NCI-H2081 (cell line): ENCODE measurements at regions not wholly inside any gene's neighbourhood (a gene's known extent, or its start where the extent isn't known, plus 50 kb on each side); places are given as distances from the start of the nearest gene placed in this dataset.

Source experiments
- DNase-seq, 2 experiments: peaks; one replicate each; lab custom pipeline; 2025; lab: John Stamatoyannopoulos, UW

DNA sequence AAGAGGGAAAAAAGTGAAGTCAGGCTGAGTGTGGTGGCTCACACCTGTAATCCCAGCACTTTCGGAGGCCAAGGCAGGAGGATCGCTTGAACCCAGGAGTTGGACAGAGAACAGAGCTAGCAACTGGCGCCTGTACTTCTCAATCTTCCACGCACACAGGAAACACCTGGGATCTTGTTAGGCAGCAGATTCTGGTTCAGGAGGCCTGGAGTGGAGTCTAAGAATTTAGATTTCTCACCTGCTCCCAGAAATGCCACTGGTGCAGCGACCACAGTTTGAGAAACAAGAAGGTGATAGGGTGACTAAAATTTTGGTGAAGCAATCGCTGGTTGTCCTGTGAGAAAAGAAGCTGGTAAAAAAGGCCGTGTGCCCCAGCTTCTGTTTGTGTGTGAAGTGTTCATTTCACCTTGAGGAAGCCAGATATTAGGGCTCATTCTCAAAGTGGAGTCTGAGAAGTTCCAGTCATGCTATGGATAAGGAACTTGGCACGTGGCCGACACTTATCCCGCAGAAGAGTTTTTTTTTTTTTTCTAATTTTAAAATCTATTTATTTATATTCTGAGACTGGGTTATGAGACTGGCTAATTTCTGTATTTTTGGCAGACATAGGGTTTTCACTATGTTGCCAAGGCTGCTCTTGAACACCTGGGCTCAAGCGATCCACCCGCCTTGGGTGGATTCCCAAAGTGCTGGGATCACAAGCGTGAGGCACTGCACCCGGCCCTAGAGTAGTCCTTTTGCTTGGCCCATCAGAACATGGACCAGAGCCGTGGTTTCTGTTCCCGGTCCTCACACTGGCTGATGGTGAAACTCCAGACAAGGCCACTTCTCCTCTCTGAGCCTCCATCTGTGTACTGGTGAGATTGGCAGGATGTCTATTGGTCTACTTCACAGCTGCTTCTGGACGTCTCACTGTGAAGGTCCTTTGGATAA lies 324.6 kb upstream of the PROK2 start:
- DNase-seq, result no peak

DNA sequence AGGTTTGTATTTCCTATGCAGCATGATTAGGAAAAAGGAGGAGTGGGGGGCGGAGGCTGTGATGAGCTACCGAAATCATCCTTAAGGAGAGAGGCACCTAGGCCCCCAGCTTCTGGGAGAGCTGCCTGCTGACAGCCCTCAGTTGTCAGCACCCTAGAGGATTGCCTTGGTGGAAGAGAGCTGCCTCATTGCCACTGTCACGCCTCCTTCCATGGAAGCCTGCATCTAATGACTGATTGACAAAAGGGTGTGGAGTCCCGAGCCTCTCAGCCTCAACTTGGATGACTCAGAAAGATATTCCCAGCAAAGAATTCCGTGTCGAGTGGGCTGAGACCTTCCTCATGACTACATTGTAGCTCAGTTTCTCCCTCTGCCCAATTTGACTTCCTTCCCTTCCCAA lies 320.4 kb upstream of the PROK2 start:
- no peak for DNase-seq

DNA sequence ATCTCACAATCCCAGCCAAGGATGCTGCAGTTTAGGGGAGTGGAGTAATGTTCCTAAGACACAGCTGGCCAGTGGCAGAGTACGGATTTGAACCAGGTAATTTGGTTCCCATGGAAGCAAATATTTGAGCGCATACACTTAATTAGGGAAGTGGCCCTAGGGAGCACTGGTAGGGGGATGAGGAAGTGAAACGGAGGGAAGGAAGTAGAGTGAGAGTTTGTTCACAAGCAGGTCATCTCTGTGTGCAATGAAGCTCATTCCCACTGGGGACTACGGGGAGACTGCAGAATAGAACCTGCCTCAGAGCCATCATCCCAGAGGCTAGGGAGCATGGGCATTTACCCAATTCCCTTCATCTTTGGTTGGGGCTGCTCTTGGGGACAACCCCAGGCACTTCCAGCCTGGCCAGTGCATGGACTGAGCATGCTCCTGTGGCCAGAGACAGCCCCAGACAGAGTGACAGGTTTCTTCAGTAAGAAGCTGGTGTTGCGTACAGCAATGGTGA lies 317.2 kb upstream of the PROK2 start:
- no peak for DNase-seq

DNA sequence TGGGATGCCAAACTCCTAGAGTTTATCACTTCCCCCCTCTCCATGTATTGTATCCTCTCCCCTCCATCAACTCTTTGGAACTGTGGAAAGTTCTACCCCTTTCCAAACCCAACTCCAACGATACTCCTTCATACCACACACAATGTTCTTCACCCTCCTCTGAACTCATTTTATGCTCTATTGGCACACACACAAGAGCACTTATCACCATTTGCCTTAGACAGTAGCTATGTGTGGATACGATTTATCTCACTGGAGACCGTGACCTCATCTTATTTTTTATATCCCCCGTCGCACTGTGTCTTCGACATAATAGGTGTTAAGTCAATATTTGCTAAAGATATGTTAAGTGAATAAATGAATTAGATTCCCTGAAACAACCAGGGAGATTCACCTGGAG lies 316.5 kb upstream of the PROK2 start:
- DNase-seq, result no peak

DNA sequence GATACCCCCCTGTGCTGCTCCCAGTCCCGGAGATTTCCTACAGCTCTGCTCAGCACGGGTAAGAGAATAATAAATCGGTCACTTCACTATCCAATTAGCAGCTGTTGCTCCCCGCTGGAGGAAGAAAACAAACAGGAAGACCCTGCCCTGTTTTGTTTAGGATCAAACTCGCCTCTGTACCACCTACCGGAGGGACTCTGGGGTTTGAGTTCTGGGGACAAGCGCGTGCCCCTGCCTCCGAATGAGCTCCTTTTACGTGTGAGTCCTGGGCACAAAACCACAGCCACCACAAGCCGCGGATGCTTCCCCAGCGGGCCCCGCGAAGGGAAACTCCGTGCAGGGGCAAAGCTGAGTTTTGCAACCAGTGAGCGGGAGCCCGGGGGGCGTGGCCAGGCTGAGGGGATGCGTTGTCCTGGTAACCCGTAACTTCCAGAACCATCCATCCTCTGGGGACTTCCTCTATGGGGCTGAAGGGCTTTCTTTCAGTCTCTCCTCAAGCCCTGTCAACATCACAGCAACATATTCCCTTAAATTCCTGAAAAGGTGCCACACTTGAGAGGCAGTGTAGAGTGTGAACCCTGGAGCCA lies 315.7 kb upstream of the PROK2 start:
- no peak for DNase-seq

DNA sequence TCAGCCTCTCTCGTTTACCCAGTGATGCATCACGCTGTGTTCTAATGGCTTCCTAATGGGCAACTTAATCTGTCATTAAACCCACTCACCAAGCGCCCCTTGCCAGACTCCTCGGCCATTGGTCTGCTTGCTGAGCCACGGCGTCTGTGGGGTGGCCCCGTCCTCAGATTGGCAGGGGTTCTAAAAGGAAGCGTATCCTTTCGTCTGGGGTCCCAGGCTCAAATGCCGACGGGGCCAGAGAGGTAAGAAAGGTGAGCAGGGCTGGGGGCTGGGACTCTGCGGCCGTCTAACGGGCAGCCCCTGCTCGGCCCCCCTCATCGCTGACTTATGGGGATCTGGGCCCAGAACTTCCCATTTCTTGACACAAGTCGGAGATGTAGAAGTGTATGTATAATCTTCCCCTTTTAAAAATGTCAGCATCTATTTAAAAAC lies 315.1 kb upstream of the PROK2 start:
- no peak for DNase-seq

DNA sequence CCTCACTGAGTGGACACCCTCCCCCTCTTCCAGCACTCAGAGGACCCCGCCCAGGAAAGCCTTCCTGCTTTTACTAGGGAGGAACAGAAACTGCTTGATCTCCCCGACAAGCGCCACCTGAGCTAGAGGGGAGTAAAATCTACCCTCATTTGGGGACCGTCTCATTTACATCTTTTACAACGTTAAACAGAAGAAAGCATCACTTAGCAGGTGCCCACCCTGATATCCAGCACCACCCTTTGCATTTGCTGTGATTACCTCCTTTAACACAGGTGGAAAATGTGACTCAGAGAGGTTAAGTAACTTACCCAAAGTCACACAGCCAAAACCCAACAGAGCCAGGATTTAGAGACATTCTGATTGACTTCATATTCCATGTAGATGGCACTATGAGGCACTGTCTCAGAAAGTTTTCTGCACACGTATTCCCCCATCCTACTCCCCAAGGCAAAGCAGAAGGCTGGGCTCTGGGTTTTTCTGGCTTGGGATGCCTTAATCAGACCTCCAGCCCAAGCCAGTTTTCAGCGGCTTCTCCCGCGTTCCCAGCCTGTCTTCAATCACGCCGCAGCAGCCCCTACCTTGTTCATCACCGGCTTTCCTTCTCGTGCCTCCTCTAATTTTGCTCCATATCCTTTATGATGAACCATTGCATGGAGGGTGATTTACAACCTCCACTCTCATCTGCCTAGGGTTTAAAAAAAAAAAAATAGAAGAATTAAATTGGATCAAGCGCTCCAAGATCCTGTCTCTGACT lies 314.6 kb upstream of the PROK2 start:
- no peak for DNase-seq

DNA sequence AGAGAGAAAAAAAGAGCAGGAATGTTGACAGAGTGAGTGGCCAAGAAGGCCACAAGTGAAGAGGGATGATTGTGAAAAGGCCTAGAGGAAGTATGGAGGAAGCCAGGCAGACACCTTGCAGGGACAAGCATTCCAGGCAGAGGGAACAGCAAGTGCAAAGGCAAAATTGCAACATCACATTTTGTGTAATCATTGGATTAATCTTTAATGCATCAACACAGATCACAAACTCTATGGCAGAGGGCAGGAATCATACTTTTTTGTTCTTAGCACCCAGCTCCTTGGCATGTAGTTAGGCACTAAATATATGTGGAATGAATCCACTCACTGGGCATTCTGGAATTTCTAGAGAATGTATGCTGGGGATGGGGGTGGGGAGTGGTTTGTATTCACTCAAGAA lies 312.1 kb upstream of the PROK2 start:
- DNase-seq, result no peak

DNA sequence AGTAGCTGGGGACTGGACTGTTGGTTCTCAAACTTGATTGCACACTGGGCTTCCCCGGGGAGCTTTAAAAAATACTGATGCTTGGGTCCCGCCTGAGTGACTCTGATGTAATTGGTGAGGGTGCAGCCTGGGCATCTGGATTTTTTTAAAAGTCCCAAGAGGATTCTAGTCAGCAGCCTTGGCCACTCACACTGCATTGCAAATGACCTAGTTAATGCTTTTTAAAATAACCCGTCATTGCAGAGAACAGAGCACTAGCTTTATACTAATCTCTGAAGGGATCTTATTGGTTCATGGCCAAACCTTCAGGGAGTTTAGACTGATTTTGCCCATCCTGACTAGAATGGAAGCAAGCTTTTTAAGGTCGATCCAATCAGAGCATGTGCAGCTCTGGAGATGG lies 310.6 kb upstream of the PROK2 start:
- no peak for DNase-seq

DNA sequence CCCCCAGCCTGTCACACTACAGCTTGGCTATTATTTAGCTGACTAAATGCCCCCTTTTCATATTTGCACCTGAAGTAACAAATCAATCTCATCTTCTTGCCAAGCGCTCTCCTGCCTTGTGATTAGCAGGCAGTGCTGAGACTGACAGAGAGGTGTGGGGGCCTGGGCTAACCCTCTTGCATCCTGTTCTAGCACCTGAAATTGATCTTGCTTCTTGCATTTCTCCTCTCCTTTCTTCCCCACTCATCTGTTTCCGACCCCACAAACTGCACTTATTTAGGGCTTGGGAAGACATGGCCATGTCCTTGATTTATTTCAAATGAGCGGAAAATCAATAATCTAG lies 309.0 kb upstream of the PROK2 start:
- DNase-seq, result no peak

DNA sequence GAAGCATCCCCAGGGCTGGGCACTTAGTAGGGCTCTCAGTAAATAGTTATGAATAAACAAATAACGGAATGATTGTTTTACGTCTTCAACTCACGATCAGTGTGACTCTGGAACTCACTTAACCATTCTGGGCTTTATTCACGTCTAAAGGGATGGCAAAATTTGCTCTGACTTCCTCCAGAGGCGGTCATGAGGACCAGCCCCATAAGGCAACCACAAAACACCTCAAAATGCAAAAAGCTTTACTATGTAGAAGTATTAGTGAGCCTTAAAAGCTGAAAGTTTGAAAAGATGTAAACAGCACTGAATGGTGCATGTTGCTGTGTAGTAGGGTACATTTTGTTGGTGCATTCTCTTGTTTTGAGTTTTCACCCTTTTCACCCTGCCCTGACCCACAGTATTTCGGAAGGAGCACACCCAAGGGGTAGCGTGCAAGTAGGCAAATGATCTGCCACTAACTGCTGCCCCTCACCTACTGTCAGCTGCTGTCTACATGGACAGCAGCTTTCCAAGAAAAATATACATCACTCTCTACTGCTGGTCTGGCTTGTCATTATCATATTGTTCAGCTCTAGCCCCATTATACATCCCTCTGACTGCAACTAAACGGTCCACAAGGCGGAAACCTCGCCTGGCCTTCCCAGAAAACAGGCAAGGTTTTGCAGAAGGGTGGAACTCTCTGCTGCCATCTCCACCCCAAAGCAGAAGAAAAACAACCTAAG lies 308.5 kb upstream of the PROK2 start:
- no peak for DNase-seq

DNA sequence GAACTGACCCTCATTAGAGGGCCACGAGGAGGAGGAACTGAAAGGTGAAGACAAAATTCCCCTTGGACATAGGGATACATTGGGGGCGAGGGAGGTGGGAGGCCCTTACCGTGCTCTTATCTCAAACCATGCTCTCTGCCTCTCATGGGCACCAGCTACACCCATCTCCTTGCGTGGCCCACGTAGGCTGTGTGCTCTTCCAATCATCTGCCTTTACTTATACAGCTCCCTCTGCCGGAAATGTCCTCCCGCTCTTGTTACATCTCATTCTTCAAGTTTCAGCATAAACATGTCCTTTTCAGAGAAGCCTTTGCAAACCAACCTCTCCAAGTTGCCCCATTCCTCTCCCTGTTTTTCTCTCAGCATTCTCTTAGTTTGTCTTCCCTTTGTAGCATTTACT lies 307.8 kb upstream of the PROK2 start:
- no peak for DNase-seq

DNA sequence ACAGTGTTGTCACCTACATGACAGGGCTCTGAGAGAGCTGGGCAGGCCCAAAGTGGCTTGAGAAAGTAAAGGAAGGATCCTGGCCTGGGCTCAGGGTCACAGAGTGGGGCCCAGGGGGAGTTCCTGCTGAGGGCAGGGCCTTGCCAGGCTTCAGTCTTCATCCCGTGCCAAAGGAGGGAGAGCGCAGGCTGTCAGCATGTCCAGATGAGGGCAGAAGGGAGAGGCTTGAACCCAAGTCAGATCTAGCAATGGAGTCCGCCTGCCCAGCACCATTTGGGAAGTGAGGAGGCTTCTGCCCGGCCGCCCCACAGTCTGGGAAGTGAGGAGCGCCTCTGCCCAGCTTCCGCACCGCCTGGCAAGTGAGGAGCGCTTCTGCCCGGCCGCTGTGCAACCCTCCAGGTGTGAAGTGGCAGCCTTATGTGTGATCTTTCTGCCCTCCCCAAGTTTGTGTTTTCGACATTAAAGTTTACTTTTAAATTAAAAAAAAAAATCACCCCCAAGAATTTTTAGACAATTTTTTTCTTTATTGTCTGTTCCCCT lies 303.6 kb upstream of the PROK2 start:
- DNase-seq, result no peak

DNA sequence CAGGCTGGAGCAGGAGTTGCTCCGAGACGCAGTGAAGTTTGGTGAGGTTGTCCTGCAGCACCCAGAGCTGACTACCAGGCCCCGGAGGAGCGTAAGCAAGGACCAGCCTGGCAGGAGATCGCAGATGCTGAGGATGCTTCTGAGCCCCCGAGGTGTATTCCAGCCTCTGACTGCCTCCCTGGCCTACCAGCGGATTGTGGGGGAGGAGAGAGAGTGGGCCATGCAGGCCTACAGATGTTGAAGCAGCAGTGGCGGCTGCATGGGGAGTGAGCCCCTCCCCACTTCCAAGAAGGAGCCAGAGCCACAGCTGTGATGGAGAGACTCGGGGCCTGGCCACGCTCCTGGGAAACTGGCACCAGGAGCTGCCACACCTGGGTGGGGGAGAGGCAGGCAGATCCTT lies 302.5 kb upstream of the PROK2 start:
- no peak for DNase-seq

DNA sequence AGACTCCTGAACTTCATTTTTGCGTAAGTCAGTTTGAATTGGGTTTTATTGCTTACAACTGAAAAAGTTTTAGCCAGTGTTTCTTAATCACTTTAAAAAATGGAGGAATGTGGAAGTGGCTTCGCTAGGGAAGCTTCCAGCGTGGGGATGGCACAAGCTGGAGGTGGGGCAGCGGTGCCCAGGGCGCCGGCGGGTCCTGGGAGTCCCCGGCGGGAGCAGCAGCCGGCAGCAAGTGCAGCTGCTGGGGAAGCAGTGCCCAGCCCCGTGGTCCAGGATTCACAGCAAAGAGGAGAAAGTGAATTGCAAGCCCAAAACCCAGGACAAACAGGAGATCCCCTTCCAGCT lies 301.8 kb upstream of the PROK2 start:
- DNase-seq, result no peak

DNA sequence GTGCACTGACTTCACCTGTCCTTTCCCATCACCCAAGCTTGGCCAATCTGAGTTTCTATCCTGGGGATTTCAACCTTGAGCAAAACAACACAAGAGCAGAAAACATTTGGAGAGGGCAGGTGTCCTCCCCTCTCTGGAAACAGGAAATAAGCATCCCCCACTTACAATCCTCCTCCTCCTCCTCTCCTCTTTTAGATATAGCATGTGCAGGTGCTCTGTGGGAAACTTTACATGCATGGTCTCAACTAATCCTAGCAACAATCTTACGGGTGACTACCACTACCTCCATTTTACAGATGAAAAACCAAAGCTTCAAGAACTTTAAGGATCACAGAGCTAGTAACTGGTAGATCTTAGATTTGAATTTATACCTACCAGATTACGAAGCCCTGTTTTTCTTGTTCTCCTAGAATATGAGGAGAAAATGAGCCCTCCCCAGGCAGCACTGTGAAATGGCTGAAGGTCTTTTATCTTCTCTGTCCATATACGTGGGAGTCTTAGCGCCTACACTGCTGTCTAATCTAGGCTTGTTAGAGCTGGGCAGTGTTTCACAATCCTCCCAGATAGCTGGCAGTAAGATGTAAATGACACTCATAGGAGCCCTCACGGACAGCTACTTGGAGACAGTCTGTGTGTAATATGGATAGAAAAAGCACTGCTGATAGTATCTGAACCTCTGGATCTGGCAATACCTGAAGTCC lies 301.2 kb upstream of the PROK2 start:
- DNase-seq, result no peak

DNA sequence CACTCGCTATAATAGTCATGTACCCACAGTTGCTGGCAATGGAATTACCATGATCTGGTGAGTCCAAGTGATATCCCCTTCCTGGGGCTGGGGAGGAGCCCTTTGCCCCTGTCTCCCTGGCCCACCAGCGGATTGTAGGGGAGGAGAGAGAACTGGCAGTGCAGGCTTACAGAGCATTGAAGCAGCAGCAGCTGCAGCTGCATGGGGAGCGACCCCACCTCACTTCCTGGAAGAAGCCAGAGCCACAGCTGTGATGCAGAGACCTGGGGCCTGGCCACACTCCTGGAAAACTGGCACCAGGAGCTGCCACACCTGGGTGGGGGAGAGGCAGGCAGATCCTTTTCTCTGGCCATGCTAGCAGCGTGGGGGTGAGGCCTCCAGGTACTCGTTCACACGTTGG lies 300.1 kb upstream of the PROK2 start:
- no peak for DNase-seq

DNA sequence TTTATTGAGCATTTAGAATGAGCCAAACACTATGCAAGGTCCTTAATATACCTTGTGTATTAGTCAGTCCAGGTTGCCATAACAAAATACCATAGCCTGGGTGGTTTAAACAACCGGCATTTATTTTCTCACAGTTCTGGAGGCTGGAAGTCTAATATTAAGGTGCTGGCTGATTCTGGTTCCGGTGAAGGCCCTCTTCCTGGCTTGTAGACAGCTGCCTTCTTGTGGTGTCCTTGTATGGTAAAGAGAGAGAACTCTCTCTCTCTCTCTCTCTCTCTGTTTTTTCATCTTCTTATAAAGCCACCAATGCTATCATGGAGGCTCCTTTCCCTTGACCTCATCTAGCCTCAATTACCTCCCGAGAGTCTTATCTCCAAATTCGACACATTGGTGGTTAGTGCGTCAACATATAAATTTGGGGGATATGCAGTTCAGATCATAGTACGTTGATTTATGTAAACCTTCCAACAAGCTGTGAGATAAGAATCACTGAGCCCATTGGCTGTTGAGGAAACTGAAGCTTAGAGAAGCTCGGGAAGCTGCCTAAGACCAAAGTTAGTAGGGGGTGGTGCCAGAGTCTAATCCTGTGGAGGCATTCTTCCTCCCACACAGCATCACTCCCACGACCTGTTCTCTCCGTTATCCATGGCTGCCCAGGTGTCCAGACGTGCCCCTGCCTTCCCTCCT lies 298.0 kb upstream of the PROK2 start:
- no peak for DNase-seq

DNA sequence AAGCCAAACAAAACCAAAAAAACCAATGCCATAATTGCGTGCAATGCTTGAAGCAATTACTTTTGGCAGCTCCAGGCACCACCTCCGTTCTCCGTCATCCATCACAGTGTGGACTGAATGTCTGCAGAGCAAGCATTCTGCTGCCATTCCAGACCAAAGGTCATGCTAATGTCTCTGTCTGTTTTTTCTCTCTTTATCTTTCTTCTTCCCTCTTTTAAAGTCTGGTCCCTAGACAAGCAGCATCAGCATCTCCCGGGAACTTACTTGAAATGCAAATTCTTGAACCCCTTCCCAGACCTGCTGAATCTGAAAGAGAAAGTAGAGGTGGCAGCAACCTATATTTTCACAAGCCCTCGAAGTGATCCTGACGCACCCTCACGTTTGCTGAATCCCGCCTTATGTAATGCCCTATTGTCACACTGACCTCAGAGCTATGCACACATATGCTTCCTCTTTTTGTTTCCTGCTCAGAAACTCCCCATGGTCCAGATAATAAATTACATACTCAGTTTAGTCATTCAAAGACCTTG lies 297.3 kb upstream of the PROK2 start:
- DNase-seq, result no peak

DNA sequence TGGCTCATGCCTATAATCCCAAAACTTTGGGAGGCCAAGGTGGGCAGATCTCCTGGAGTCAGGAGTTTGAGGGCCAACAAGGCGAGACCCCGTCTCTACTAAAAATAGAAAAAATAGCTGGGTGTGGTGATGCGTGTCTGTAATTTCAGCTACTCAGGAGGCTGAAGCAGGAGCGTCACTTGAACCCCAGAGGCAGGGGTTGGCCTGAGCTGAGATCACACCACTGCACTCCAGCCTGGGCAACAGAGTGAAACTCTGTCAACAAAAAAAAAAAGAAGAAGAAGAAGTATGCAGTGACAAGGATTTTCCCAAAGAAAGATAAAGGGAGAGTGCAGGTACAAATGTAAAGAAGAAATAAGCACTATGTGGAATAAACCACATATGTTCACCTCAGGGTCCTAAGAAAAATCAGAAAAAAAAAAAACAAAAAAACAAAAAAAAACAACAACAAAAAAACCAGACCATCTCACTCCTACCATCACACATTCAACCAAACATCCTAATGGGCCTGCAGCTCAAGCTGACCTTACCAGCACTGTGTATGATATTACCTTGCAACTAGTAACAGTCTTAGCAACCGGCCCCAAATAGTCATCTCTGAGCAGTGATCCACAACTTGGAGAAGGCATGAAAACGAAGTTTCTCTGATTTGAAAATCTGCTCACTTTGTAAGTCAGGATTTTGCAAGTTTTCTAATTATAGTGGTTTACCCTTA lies 296.7 kb upstream of the PROK2 start:
- DNase-seq, result no peak
